Activated B cell treated with CpG ODN at 0.5 μM for 24 hours (primary cell): ENCODE measurements at regions not wholly inside any gene's neighbourhood (a gene's known extent, or its start where the extent isn't known, plus 50 kb on each side); places are given as distances from the start of the nearest gene placed in this dataset.
"Not testable (repeated sequence)": the region's sequence is repeated elsewhere in the genome, so short reads cannot be mapped to it uniquely, and the experiment has no call there.

ENCODE experiments used
- ATAC-seq: fragments of 200-7000 bp; cut with Tn5 transposase; one replicate; pipeline ENCODE4 v1.10.0; 2021; ENCODE audit warnings: low read depth, mild to moderate bottlenecking, moderate library complexity
- CTCF ChIA-PET: fragments of 350-600 bp; sonication (Branson Sonifier 250); formaldehyde crosslinking; loops from one replicate; lab custom pipeline; 2021; ENCODE audit warnings: antibody characterized with exemption; lab: Charles Lee
- POLR2A ChIA-PET: fragments of 350-600 bp; sonication (Branson Sonifier 250); formaldehyde crosslinking; loops from one replicate; lab custom pipeline; 2021; ENCODE audit warnings: antibody characterized with exemption; lab: Charles Lee
- DNase-seq: peaks from one replicate; pipeline ENCODE4 v3.0.0; 2022
- H3K27ac Mint-ChIP-seq: one replicate; pipeline ENCODE4 v1.8.0; 2020; ENCODE audit warnings: mixed read lengths
- H3K27me3 Mint-ChIP-seq: one replicate; pipeline ENCODE4 v1.8.0; 2021; ENCODE audit warnings: mixed read lengths
- H3K36me3 Mint-ChIP-seq: one replicate; pipeline ENCODE4 v1.8.0; 2021; ENCODE audit warnings: low read depth, mixed read lengths
- H3K4me1 Mint-ChIP-seq: one replicate; pipeline ENCODE4 v1.8.0; 2021; ENCODE audit warnings: mixed read lengths
- H3K4me3 Mint-ChIP-seq: one replicate; pipeline ENCODE4 v1.8.0; 2020; ENCODE audit warnings: mild to moderate bottlenecking, mixed read lengths
- H3K9me3 Mint-ChIP-seq: one replicate; pipeline ENCODE4 v1.8.0; 2020; ENCODE audit warnings: mixed read lengths
- CTCF ChIP-seq: fragments of 200-600 bp; IDR thresholded peaks from one replicate; pipeline ENCODE4 v1.8.0; 2022; ENCODE audit warnings: antibody characterized with exemption, mild to moderate bottlenecking
- intact Hi-C: fragments of 100-400 bp; cut with micrococcal nuclease; formaldehyde crosslinking; loops from one replicate; pipeline ENCODE4 v1.15.1; 2024

- DNase-seq (no peak), ATAC-seq (no peak)
- H3K27me3 Mint-ChIP-seq, result no peaks in the 10 kb centered on the region
- H3K36me3 Mint-ChIP-seq, result no peaks in the 10 kb centered on the region
- peaks cover 4% of the 10 kb centered on the region for H3K9me3 Mint-ChIP-seq
- no peak overlapping the region for H3K4me3 Mint-ChIP-seq
- intact Hi-C loops, result no loop called here
- ChIA-PET CTCF (no interaction called here), POLR2A (no interaction called here)
- H3K27ac Mint-ChIP-seq, result no peak overlapping the region
- H3K4me1 Mint-ChIP-seq, result no peaks in the 10 kb centered on the region
- no peak for TF ChIP-seq CTCF
These were observed 194.0 kb downstream of the COX18 start for GRCh38 chr4:72875545-72875944.

DNA sequence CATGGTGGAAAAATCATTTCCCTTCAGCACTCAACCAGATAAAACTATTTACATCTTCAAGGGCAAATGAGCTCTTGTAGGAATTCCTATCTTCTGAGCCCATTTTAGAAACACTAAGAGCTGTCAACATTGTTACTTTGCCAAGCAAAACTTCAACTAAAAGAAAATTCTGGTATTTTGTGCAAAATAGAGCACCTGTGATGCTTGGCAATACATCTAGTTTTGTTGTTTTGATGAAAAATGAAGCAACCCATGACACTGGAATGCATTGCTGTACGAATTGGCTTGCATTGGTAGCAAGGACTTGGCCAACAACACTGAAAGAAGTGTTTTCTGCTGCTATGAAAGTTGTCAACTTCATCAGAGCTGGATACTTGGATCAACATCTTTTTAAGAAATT is 194.4 kb downstream of the COX18 start:
- H3K9me3 Mint-ChIP-seq, result peaks cover 2% of the 10 kb centered on the region
- no peak overlapping the region for H3K27ac Mint-ChIP-seq
- H3K4me3 Mint-ChIP-seq, result no peak overlapping the region
- no peaks in the 10 kb centered on the region for H3K4me1 Mint-ChIP-seq
- intact Hi-C loops, result no loop called here
- ChIA-PET POLR2A (no interaction called here), CTCF (no interaction called here)
- H3K36me3 Mint-ChIP-seq, result no peaks in the 10 kb centered on the region
- ATAC-seq (no peak), DNase-seq (no peak)
- no peak for TF ChIP-seq CTCF
- no peaks in the 10 kb centered on the region for H3K27me3 Mint-ChIP-seq

DNA sequence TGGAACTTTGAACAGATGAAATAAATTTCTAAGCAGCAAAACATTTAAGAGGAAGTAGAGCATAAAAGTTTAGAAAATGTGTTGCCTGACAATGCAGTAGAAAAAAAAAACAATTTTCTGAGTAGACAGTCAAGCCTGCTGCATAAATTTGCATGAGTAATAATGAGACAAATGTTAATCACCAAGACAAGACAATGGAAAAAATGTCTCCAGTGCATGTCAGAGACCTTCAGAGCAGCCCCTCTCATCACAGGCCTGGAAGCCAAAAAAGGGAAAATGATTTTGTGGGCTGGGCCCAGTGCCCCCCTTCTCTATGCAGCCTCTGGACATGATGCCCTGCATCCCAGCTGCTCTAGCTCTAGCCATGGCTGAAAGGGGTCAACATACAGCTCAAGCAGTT is 204.6 kb downstream of the COX18 start:
- H3K36me3 Mint-ChIP-seq, result no peaks in the 10 kb centered on the region
- no peak overlapping the region for H3K27ac Mint-ChIP-seq
- DNase-seq (no peak), ATAC-seq (no peak)
- intact Hi-C loops, result no loop called here
- no peaks in the 10 kb centered on the region for H3K4me1 Mint-ChIP-seq
- H3K27me3 Mint-ChIP-seq, result no peaks in the 10 kb centered on the region
- no peak overlapping the region for H3K4me3 Mint-ChIP-seq
- ChIA-PET CTCF (no interaction called here), POLR2A (no interaction called here)
- H3K9me3 Mint-ChIP-seq, result peaks cover 8% of the 10 kb centered on the region
- TF ChIP-seq CTCF, result no peak

DNA sequence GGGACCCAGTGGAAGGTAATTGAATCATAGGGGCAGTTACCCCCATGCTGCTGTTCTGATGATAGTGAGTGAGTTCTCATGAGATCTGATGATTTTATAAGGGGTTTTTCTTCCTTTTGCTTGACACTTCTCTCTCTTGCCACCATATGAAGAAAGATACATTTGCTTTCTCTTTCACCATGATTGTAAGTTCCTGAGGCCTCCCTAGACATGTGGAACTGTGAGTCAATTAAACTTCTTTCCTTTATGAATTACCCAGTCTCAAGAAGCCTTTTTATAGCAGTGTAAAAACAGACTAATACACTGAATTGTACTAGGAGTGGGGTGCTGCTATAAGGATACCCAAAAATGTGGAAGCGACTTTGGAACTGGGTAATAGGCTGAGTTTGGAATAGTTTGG is 205.2 kb downstream of the COX18 start:
- CTCF ChIA-PET, H3K9me3 Mint-ChIP-seq, H3K27me3 Mint-ChIP-seq, DNase-seq, H3K27ac Mint-ChIP-seq, intact Hi-C loops, H3K4me3 Mint-ChIP-seq, H3K4me1 Mint-ChIP-seq, POLR2A ChIA-PET, ATAC-seq, H3K36me3 Mint-ChIP-seq: not testable (repeated sequence)

DNA sequence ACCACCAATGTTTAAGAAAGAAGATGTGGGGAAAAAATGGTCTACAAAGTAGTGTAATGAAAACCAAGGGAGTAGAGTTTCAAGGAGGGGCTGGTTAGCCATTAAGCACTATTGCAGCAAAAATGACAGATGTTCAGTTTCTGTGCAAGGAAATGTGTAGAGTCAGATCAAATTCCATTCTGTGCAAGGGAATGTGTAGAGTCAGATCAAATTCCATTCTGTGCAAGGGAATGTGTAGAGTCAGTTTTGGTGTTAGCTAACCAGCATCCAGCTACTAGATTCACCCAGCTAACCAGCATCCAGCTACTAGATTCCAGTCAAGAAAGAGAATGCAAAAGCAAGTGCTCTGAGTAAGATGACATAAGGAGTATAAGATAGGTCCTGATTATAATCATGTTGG is 208.8 kb downstream of the COX18 start:
- DNase-seq (no peak), ATAC-seq (no peak)
- intact Hi-C loops, result no loop called here
- ChIA-PET POLR2A (no interaction called here), CTCF (no interaction called here)
- H3K4me1 Mint-ChIP-seq, result no peaks in the 10 kb centered on the region
- H3K4me3 Mint-ChIP-seq, result no peak overlapping the region
- no peaks in the 10 kb centered on the region for H3K36me3 Mint-ChIP-seq
- no peak for TF ChIP-seq CTCF
- no peaks in the 10 kb centered on the region for H3K27me3 Mint-ChIP-seq
- H3K9me3 Mint-ChIP-seq, result peaks cover 3% of the 10 kb centered on the region
- no peak overlapping the region for H3K27ac Mint-ChIP-seq

DNA sequence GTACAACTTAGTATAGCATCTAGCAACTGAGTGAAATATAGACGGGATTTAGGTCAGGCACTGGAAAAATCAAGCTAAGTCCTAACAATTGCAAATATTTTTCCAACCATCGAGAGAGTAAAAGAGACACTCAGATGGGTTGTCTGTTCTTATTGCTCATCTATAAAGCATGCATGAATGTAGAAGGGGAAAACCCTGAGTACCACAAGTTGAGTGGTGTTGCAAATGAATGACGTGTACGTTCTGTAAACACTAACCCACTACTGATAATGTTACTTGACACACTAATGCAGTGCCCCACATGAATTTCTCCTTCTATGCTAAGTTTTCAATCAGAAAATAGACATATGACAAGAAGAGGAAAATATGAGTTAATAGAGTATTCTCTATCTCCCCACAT is 211.2 kb downstream of the COX18 start:
- Mint-ChIP-seq H3K4me1 (no peaks in the 10 kb centered on the region), H3K27ac (no peak overlapping the region), H3K4me3 (no peak overlapping the region)

More for the DNA sequence above, 211.2 kb downstream of the COX18 start:
- Mint-ChIP-seq H3K36me3 (no peaks in the 10 kb centered on the region), H3K27me3 (no peaks in the 10 kb centered on the region), H3K9me3 (no peaks in the 10 kb centered on the region)
- ChIA-PET CTCF (no interaction called here), POLR2A (no interaction called here)
- DNase-seq (no peak), ATAC-seq (no peak)
- no peak for TF ChIP-seq CTCF
- intact Hi-C loops, result no loop called here
